Glomerular endothelial cell (primary cell): ENCODE measurements at regions not wholly inside any gene's neighbourhood (a gene's known extent, or its start where the extent isn't known, plus 50 kb on each side); places are given as distances from the start of the nearest gene placed in this dataset.
A peak's percentile ranks its signal among the peaks of the same experiment; 100 is the strongest.

Experiments used
- DNase-seq: peaks from one replicate; pipeline ENCODE4 v3.0.0-alpha.2; 2011; ENCODE audit warnings: low read depth, low spot score; ENCODE audit errors: extremely low read depth

DNA sequence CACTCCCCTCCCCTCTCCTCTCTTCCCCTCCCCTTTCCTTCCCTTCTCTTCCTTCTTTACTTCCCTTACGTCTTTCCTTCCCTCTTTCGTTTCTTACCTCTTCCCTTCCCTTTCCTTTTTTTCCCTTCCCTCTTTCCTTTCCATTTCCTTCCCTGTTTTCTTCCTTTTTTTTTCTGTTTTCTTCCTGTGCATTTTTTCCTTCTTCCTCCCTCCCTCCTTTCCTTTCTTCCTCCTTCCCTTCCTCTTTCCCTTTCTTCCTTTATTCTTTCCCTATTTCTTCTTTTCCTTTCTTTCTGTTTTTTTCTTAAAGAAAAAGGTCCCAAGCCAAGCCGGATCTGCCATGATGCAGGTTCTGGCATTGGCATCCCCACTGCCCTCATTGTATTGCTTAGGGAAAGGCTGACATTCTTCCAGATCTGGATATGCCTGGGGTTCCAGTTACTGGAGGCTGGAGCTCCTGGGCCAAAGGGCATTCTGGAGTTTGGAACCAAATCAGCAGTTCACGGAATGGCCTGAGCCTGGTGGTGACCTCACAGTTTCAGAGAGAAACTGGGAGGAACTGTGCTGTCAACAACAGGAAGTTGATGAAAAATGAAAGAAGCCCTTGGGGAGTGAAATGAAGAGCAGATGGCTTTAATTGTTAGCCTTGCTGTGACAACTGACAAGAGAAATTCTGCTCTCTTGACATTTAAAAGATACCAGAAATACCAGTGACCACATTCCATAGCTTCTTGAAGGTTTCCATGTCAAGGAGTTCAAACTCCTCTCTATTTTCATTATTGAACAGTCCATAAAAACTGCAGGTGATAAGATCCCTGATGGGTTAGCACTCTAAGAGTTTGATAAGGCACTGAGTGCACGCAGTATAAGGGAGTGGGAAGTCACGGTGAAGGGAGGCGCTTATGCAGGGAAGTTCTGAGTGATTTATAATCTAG lies 622.1 kb downstream of the SPRY1 start:
- no peak for DNase-seq

DNA sequence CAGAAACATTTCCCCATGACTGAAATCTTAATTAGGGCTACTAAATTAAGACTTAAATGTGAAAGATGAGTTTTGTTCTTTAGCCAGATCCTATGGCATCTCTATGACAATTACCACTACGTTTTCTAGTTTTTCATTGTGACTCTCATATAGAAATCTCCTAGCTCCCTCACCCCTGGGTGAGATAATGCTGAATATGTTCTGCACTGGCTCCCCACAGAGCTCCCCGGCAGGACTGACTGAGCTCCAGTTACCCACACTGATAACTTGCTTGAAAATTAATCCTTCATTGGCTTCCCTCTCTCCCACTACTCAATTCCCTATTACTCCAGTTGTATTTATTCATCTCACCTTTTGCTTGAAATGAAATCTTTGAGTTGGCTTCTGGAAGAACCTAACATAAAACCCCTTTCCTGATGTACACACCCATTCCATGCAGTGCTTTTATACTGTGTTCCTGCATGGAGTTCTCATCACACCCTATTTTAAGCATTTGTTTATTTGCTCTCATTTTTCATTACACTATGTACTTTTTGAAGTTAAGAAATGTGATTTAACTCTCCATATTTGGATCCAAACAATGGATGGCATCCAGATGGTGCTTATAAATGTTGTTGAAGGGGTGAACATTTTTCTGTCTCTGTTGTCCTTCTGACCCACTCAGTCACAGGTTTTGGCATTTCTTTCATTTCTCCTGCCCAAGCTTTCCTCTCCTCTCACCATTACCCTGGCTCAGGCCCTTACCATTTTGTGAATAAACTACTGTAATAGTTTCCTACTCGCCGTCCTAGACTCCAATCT lies 623.4 kb downstream of the SPRY1 start:
- DNase-seq = no peak

DNA sequence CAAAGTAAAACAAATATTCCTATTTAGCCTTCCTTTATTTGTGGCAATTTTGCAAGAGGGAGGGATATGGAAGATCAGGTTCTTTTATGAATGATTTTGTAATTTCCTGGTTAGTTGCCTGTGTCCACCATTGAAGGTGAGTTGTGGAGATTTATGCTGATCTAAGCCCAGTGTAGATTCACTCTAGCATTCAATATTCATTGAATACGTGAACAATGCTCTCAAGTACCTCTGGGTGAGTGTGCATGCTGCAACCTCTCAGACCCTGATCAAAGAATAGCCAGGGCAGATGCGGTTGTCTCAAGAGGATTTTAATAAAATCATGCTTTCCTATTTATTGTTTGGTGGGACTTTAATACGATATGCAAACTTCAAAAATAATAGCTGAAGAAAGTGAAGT lies 628.4 kb downstream of the SPRY1 start:
- no peak for DNase-seq

DNA sequence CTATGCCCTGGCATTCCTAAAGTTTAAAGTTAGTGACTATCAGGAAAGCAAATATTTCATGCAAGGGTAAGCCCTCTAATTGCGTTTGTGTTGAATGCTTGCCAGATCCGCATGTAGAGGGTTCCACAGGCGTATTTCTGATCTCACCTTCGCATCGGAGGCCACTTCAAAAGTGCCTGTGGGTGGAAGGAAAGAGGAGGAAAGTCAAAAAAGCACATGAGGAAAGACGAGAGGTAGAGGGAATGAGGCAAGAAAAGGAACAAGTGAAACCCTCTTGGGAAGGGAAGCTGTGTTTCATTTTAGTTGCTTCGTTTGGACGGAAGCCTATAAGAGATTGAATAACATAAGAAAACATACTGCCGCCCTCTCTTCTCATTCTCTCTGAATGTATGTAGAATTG lies 628.8 kb downstream of the SPRY1 start:
- no peak for DNase-seq

DNA sequence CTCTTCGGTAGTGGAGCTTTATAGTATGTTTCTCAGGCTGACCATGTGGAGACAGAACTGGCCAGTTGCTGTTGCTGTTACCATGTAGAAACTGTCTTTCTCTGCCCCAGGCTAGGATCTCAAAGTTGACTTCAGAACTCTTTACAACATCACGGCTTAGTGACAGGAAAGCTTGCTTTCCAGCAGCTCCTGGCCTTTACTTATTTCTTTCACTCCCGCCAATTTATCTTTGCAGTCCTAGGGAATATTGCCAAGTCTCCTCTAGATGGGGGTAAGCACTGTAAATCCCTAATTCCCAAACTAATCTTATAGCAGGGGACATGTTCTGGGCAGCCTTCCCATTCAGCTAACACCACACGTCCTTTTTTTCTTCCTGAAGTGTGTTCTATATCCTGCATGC lies 631.6 kb downstream of the SPRY1 start:
- DNase-seq = no peak

DNA sequence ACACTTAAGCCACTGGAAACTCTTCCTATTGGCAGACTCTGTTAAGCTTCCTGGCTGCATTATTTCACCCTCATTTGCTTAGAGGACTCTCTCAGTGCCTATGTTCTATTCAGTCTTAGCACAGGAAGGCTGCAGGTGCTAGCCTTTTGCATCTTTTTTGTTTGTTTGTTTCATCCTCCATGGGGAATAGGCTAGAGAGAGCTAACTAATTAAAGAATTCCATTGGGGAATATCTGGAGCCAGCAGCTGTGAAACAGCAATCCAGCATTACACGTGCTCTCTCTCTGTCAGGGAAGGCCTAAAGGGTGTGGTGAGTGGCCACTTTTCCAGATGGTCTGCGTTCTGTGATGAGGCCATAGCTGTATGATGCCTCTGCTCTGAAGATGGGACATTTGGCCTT lies 633.6 kb downstream of the SPRY1 start:
- no peak for DNase-seq

DNA sequence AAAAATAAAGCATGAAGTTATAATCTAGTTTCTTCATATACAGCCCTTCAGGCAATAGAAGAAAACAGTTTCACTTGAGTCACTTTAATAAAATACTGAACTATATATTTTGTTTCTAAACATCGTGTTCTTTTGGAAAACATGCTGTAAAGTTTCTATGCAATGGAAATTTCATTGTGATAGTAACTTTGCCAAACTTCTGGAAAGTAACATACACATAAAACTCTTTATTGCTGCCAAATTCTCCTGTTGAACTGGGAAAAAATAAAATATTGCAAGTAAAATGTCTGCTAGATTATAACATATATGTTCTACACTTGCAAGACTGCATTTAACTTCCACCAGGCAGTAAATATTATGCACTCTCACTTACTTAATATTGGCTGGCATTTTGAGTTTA lies 635.4 kb downstream of the SPRY1 start:
- DNase-seq = no peak

DNA sequence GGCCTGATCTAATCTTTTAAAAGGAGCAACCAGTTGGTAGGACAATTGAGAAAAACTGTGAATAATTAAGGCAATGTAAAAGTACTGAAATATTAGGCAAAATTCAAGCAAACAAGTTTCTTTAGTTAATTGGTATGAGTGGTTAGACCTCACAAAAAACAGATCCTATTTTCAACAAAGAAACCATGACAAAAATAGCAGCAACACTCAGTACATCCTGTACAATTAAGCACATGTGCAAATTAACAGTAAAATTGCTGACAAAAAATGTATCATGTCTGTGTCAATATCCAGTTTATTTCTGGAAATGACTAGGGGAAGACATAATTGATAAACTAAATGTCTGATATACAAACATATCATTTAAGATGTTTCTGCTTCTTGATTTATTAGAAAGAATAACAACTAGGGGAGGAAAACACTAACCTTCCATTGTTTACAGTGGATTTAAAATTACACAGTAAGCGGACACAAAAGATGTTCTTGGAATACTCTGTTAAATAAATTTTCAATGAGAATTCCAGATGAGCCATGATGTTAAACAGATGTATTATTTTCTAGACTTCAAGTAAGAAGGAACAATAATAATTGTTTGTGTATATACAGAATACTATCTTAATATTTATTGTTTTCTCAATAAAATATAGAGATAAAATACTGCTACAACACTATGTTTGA lies 638.9 kb downstream of the SPRY1 start:
- DNase-seq = no peak

DNA sequence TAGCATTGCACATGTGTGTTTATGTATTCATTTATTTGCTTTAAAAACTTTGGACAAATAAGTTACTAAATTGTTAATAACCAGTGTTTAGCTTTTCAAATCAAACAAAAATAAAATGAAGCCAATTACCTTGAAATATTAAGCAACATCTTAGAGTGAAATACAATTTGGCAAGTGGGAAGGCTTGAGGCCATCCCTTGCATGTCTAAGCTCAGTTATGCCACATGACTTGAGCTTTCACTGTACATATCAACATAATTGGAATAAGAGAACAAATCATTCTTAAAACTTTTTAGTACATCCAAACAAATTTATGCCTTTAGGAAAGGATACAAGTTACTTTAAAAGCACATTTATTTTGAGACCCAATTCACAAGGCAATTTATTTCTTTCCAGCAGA lies 640.6 kb downstream of the SPRY1 start:
- no peak for DNase-seq

DNA sequence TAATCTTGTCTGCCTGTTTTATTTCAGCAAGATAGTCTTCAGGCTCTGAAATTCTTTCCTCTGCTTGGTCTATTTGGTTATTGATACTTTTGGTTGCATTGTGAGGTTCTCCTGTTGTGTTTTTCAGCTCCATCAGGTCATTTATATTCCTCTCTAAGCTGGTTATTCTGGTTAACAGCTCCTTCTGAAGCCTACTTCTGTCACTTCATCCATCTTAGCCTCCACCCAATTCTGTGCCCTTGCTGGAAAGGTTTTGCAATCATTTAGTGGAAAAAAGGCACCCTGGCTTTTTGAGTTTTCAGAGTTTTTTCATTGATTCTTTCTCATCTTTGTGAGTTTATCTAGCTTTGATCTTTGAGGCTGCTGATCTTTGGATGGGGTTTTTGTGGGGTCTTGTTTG lies 647.7 kb downstream of the SPRY1 start:
- no peak for DNase-seq

DNA sequence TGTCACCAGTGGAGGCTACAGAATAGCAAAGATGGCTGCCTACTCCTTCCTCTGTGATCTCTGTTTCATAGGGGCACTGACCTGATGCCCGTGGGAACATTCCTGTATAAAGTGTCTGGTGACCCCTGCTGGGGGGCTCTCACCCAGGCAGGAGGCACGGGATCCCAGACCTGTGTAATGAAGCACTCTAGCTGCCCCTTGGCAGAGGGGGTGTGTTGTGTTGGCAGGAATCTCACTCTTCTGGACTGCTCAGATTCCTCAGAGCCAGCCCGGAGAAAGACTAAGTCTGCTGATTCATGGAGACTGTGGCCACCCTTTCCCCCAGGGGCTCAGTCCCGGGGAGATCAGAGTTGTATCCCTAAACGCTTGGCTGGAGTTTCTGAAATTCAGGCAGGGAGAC lies 648.3 kb downstream of the SPRY1 start:
- DNase-seq = no peak

DNA sequence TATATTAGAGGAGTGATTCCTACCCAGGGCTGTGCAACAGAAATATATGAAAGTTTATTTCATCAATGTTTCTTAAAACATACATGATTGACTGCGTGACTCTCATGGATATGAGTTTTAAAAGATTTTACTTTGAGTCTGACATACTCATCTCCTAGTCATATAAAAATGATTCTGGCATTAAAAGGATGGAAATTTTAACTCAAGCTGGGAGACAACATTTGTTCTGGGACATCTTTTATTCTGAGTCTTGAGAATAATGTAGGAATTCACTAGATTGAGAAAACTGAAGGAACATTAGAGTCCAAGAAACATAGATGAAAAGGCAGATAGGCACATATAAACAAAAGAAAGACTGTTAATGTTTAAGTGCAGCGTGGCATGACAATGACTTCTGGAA lies 649.6 kb downstream of the SPRY1 start:
- no peak for DNase-seq

DNA sequence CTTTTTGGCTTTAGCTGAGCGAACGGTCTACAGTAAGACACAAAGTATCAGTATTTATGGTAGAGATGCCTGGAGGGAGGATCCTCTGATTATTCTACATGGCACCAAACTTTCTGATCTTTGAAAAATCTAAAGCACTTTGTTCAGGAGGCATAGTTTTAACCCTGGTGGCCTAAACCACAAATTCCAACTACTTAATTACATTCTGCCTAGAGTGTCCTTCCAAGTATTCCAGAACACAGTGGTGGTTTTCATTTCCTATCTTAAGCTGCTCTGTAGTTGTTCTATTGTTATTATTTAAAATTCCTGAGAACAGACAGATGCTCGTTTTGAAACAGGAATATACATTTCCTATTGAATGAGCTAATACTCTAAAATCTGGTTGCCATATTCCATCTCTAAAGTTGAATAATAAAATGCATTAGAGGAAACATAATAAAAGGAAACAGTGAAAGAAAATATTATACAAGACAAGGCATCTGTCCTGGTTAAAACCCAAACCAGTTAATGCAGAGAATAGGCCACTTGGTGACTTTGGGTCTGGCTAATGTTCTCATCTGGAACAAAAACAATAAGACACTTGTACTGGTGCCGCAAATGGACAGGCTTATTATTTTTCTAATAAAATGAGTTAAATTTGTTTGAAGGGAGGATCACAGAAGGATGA lies 657.4 kb downstream of the SPRY1 start:
- DNase-seq = no peak

DNA sequence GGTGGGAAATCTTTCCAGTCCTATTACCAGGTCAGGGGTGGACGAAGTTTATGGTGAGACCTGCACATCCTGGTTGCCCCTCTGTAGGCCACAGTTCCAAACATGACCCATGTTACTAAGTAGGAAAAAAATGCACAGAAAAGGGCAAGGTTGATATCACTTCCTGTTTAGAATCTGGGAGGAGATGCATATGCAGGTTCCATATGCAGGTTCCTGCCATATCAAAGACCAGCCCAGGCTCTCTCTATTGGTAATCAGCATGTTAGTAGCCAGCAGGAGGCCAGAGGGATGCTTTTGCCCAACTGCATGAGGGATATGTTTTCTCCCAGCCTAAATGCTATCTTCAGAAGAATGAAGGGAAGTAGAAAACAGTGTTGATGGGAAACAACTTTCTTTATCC lies 657.2 kb downstream of the ANKRD50 start:
- DNase-seq = no peak

DNA sequence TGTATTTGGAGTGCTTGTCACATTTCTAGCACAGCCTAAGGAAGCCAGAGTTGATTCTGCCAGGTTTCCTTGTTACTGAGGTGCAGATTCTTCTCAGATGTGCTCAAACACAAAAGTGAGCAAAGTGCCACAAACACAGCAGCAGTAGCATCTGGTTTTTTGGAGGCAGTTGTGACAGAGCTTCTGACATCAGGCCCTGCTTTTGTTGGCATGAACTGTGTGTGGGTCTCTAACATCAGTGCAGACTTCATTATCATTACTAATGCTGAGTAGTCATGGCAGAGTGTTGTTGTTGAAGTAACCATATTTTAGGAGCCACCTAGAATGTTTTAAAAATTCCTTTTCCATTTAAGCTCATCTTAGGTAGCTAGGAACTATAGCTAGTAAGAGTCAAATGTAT lies 656.6 kb downstream of the ANKRD50 start:
- DNase-seq = no peak

DNA sequence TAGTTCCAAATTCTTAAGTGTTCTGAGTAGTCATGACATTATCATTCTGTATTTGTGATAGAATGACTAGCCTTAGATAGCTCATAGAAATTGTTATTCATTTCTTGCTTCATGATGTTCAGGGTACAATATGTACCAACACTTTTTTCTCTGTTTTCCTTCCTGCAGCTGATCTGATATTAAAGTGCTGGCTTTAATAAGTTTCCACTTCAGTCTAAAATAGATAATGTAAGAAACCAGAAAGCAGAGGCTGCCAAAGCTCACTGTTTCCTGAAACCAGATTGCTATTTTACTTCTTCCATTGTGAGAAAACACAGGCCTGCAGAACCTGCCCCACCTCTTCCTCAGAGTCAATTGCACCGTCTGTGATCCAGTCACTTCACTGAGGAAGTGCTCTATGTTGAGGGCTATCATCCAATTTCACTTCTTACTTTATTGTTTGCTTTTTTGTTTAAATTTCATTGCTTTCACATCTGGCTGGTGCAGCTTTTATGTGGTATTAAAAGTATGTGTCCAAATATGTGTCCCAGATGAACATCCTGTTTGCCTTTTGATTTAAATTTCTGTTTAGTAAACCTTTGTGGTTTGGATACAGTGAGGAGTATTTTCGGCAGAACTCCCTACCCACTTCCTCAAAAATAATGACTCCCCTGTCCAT lies 652.1 kb downstream of the ANKRD50 start:
- DNase-seq = peak; percentile 41

DNA sequence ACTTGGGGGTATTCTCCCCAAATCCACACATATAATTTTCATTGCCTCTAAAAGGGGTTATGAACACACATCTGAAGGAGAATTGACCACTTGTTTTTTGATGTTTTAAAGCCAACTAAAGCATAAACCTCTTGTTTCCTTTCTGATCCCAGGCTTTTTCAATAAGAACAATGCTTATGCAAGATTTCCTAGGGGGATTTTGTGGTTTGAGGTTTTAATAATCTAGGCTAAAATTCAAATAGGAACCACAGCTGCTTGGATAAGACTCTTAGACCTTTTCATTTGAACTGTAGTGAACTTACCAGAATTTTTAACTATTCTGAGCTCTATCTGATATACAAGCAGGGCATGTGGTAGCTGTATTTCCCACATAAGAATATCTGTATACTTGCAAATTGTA lies 651.1 kb downstream of the ANKRD50 start:
- DNase-seq = no peak

DNA sequence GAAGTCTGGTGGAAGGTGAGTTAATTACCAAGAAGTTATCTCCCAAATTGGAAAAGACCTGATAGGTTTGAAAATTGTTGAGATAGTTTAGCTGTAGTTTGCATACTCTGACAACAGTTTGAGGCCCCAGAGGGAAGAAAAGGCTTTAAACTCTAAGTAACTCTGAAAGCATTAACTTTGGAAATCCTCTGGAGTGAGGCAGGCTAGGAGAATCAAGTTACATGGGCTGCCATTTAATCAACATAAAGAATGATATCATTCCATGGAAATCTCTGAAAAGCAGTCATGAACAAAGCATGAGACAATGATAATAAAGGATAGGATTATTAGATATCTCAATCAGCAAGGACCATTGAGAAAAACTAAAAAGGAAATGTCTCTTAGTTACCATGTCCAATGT lies 647.1 kb downstream of the ANKRD50 start:
- no peak for DNase-seq

DNA sequence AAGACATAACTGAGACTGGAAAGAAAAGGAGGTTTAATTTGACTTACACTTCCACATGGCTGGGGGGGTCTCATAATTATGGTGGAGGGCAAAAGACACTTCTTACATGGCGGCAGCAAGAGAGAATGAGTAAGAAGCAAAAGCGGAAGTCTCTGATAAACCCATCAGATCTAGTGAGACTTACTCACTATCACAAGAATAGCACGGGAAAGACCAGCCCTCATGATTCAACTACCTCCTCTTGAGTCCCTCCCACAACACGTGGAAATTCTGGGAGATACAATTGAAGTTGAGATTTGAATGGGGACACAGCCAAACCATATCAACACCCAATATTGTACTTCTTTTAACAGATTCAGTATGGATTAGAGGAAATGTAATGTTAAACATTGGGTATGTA lies 646.6 kb downstream of the ANKRD50 start:
- DNase-seq = no peak

DNA sequence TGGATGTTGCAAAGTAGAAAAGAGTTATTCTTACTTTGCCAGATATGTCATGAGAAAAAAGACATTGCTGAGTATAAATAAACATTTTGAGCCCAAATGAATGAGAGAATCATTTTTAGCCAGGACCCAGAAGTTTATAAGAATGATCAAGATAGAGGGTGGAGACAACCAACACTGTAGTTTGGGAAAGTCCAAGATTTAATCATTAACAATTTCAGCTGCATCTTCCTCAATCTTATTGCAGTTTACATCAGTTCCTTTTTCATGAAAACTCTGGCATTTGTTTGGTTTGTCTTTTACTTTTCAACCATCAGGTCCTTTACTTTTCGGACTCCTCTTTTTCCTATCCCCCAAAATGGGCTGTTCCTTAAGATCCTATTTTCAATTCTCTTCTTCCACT lies 645.9 kb downstream of the ANKRD50 start:
- no peak for DNase-seq
